GM10266 (cell line): ENCODE measurements at regions not wholly inside any gene's neighbourhood (a gene's known extent, or its start where the extent isn't known, plus 50 kb on each side); places are given as distances from the start of the nearest gene placed in this dataset.

Source experiments
- DNase-seq: peaks from one replicate; pipeline ENCODE4 v3.0.0; 2012; ENCODE audit errors: extremely low spot score
- TF ChIP-seq, protein P1 (sequence below): IDR thresholded peaks from 2 replicates; pipeline ENCODE4 v1.5.1; 2012; ENCODE audit warnings: mild to moderate bottlenecking, low read depth; ENCODE audit not compliant: control insufficient read depth, insufficient read depth; ENCODE audit errors: missing control alignments

DNA sequence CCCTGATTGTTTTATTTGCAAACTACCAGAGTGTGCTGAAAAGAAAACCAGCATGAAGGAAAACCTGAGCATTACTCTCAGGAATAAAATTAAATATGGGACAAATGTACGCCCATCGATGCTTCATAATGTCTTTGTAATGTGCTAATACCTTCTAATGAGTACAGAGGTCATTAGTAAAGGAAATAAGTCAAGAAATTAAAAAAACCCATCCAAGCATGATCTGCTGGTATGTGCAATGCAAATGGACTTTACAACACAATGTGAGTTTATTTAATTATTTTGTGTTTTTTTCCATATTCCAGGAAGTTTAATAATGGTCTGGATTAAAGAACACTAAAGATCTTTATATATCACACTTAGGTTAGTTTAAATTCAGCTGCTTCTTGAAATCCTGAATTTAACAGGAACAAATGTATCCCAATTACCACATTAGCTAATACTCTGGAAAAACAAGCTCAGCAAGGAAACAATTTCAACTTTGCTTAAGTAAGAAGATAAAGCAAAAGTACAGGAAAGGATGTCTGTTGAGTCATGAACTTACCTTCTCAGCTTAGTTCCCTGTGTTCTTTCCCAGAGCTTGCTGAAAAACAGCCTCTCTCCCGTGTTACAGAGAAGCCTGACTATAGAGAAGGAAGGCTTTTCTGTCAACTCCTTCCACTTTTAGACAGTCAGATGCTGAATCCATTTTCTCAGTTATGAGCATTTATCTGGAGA lies 179.3 kb upstream of the TMEM260 start:
- TF ChIP-seq, protein P1, sequence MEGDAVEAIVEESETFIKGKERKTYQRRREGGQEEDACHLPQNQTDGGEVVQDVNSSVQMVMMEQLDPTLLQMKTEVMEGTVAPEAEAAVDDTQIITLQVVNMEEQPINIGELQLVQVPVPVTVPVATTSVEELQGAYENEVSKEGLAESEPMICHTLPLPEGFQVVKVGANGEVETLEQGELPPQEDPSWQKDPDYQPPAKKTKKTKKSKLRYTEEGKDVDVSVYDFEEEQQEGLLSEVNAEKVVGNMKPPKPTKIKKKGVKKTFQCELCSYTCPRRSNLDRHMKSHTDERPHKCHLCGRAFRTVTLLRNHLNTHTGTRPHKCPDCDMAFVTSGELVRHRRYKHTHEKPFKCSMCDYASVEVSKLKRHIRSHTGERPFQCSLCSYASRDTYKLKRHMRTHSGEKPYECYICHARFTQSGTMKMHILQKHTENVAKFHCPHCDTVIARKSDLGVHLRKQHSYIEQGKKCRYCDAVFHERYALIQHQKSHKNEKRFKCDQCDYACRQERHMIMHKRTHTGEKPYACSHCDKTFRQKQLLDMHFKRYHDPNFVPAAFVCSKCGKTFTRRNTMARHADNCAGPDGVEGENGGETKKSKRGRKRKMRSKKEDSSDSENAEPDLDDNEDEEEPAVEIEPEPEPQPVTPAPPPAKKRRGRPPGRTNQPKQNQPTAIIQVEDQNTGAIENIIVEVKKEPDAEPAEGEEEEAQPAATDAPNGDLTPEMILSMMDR: no peak
- no peak for DNase-seq

- no peak for DNase-seq
- TF ChIP-seq, protein P1: no peak
Measured at GRCh38 chr14:56412468-56413434, 166.8 kb upstream of the TMEM260 start.

- no peak for DNase-seq
- TF ChIP-seq, protein P1: no peak
Measured at GRCh38 chr14:56413721-56414120, 165.9 kb upstream of the TMEM260 start.

- DNase-seq: no peak
- TF ChIP-seq, protein P1: no peak
Measured at GRCh38 chr14:56414236-56414635, 165.4 kb upstream of the TMEM260 start.

- no peak for DNase-seq
- TF ChIP-seq, protein P1: no peak
Measured at GRCh38 chr14:56416213-56416612, 163.4 kb upstream of the TMEM260 start.

DNA sequence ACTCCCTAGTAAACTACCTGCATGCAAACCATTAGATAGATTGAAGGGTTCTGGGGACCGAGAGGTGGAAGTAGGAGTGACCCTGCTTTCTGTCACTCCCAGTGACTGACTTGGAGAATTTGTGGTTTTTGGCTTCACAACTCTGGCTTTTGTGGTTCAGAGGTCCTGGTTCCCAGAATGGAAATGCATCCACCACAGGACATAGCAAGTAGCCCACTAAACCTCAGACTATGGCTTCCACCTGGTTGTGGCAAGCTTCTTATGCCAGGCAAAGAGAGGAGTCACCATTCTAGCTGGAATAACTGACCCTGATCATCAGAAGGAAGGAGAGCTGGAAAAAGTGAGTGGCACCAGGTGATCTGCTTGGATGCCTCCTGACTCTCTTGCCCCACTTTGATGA lies 162.4 kb upstream of the TMEM260 start:
- TF ChIP-seq, protein P1: no peak
- DNase-seq: no peak
